B cell (primary cell): ENCODE measurements at regions not wholly inside any gene's neighbourhood (a gene's known extent, or its start where the extent isn't known, plus 50 kb on each side); places are given as distances from the start of the nearest gene placed in this dataset.

Experiments
- ATAC-seq: fragments of 200-7000 bp; cut with Tn5 transposase; one replicate; pipeline ENCODE4 v1.10.0; 2021; ENCODE audit warnings: low read depth, mild to moderate bottlenecking, moderate number of reproducible peaks, moderate library complexity
- CTCF ChIA-PET: fragments of 350-600 bp; sonication (Branson Sonifier 250); formaldehyde crosslinking; loops from one replicate; lab custom pipeline; 2021; ENCODE audit warnings: antibody characterized with exemption, inconsistent platforms; lab: Charles Lee
- POLR2A ChIA-PET: fragments of 350-600 bp; sonication (Branson Sonifier 250); formaldehyde crosslinking; loops from one replicate; lab custom pipeline; 2021; ENCODE audit warnings: antibody characterized with exemption; lab: Charles Lee
- DNase-seq: peaks from one replicate; pipeline ENCODE4 v3.0.0; 2013
- H2AFZ ChIP-seq: 2 replicates; pipeline ENCODE4 v1.6.1; 2012; ENCODE audit warnings: mild to moderate bottlenecking, low read depth, low read length; ENCODE audit not compliant: insufficient read depth, poor library complexity, severe bottlenecking
- H3K27ac ChIP-seq, 2 donors: 1 replicate in 1 of 2; 2 replicates in 1 of 2; pipeline ENCODE4 v1.5.1; 2012 to 2013; ENCODE audit warnings: low read length in 2 of 2, mild to moderate bottlenecking in 2 of 2, moderate library complexity in 1 of 2
- H3K27me3 ChIP-seq, 4 experiments: fragments of 200-600 bp in 1 of 4; sonication (generic) in 1 of 4; replicated peaks in 1 of 4; 1 replicate in 2 of 4; 2 replicates in 2 of 4; pipeline versions ENCODE4 v1.6.1 to v1.7.0; 2013 to 2016; ENCODE audit warnings: low read length in 3 of 4, mild to moderate bottlenecking in 2 of 4, mixed read lengths in 1 of 4, moderate library complexity in 1 of 4; ENCODE audit not compliant: insufficient read depth in 4 of 4, control insufficient read depth in 3 of 4; ENCODE audit errors: control extremely low read depth in 1 of 4
- H3K36me3 ChIP-seq, 2 experiments: replicated peaks in 1 of 2; 1 replicate in 1 of 2; 2 replicates in 1 of 2; pipeline versions ENCODE4 v1.6.1 to v1.7.1; 2013; ENCODE audit warnings: low read length in 1 of 2; ENCODE audit not compliant: insufficient read depth in 2 of 2, control insufficient read depth in 1 of 2; ENCODE audit errors: control extremely low read depth in 1 of 2, extremely low read depth in 1 of 2
- H3K4me1 ChIP-seq, 2 donors: fragments of 200-600 bp in 1 of 2; sonication (generic) in 1 of 2; 1 replicate in 1 of 2; 2 replicates in 1 of 2; pipeline versions ENCODE4 v1.5.1 to v1.6.1; 2013 to 2017; ENCODE audit warnings: low read length in 2 of 2; ENCODE audit not compliant: control insufficient read depth in 2 of 2, insufficient read depth in 2 of 2
- H3K4me2 ChIP-seq: replicated peaks from 2 replicates; pipeline ENCODE3; 2012; ENCODE audit warnings: mild to moderate bottlenecking, low read depth, low read length; ENCODE audit not compliant: poor library complexity, severe bottlenecking
- H3K4me3 ChIP-seq, 5 experiments: fragments of 200-600 bp in 1 of 5; sonication (generic) in 1 of 5; 1 replicate in 3 of 5; 2 replicates in 2 of 5; pipeline versions ENCODE4 v1.5.1 to v1.7.0; 2011 to 2016; ENCODE audit warnings: low read length in 4 of 5, mild to moderate bottlenecking in 4 of 5, low read depth in 2 of 5, control low read depth in 1 of 5, moderate library complexity in 1 of 5; ENCODE audit not compliant: insufficient read depth in 1 of 5; ENCODE audit errors: control extremely low read depth in 1 of 5, extremely low read depth in 1 of 5
- H3K79me2 ChIP-seq: fragments of 200-600 bp; sonication (generic); one replicate; pipeline ENCODE4 v1.6.0; 2016; ENCODE audit warnings: low read length; ENCODE audit not compliant: control insufficient read depth, insufficient read depth
- H3K9ac ChIP-seq: fragments of 200-600 bp; sonication (generic); 2 replicates; pipeline ENCODE4 v1.6.1; 2017; ENCODE audit warnings: mild to moderate bottlenecking, low read length, moderate library complexity
- H3K9me3 ChIP-seq, 3 donors: one replicate each; pipeline versions ENCODE4 v1.6.1 to v1.7.1; 2013; ENCODE audit warnings: low read length in 2 of 3; ENCODE audit not compliant: control insufficient read depth in 2 of 3, insufficient read depth in 1 of 3; ENCODE audit errors: control extremely low read depth in 1 of 3
- H4K20me1 ChIP-seq: 2 replicates; pipeline ENCODE4 v1.6.0; 2012; ENCODE audit warnings: mild to moderate bottlenecking, low read length; ENCODE audit not compliant: insufficient read depth, control insufficient read depth, poor library complexity, severe bottlenecking
- H3K27ac Mint-ChIP-seq: one replicate; pipeline ENCODE4 v1.8.0; 2021; ENCODE audit warnings: mixed read lengths
- H3K27me3 Mint-ChIP-seq: one replicate; pipeline ENCODE4 v1.8.0; 2021; ENCODE audit warnings: mixed read lengths
- H3K4me1 Mint-ChIP-seq: one replicate; pipeline ENCODE4 v1.8.0; 2021; ENCODE audit warnings: mixed read lengths
- H3K4me3 Mint-ChIP-seq: one replicate; pipeline ENCODE4 v1.8.0; 2021; ENCODE audit warnings: mixed read lengths
- H3K9me3 Mint-ChIP-seq: one replicate; pipeline ENCODE4 v1.8.0; 2022; ENCODE audit warnings: mixed read lengths; ENCODE audit not compliant: insufficient read depth
- CTCF ChIP-seq: fragments of 200-600 bp; IDR thresholded peaks from one replicate; pipeline ENCODE4 v1.8.0; 2022; ENCODE audit warnings: antibody characterized with exemption, mild to moderate bottlenecking
- EZH2 ChIP-seq: IDR thresholded peaks from 2 replicates; pipeline ENCODE4 v1.6.1; 2012; ENCODE audit warnings: borderline replicate concordance, low read depth, mild to moderate bottlenecking, moderate library complexity, low read length; ENCODE audit not compliant: insufficient read depth, poor library complexity, severe bottlenecking
- WGBS: methylation state at CpG from one replicate; pipeline ENCODE4 v1.1.5; 2013; ENCODE audit warnings: missing lambda C conversion rate; ENCODE audit not compliant: insufficient coverage; 5-methylcytosine and 5-hydroxymethylcytosine counted together
- intact Hi-C: fragments of 100-400 bp; cut with micrococcal nuclease; formaldehyde crosslinking; loops from one replicate; pipeline ENCODE4 v1.10.0; 2022

DNA sequence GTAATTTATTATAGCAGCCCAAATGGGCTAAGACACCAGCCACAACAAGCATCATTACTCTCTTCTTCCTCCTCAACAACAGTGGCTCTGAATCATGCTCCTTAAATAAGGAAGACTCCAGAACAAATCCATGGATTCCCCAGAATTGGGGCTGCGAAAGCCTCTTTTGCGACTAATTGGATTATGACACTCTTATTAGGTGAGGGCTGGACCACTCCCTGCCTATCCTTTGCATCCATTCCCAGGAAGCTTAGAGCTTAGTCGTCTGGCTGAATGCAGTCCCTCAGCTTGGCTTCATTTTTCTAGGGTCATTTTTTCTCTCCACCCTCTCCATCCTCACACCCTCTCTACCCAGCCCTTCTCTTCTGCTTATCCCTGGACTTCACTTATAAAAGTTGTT lies 227.7 kb downstream of the ZNF621 start:
- ChIA-PET CTCF (no interaction called here), POLR2A (no interaction called here)
- Histone ChIP-seq H2AFZ (no peak overlapping the region), H3K4me2 (no peak overlapping the region), H3K36me3 (no peaks in the 10 kb centered on the region), H3K9me3 (peaks cover 0 to 1% (median 0%) of the 10 kb centered on the region in 3 donors), H3K79me2 (no peaks in the 10 kb centered on the region), H3K4me1 (no peaks in the 10 kb centered on the region), H3K4me3 (no peak overlapping the region), H3K27ac (no peak overlapping the region), H3K27me3 (no peaks in the 10 kb centered on the region), H3K9ac (no peak overlapping the region), H4K20me1 (no peaks in the 10 kb centered on the region)
- peaks cover 8% of the 10 kb centered on the region for H3K27me3 Mint-ChIP-seq
- no peak overlapping the region for H3K27ac Mint-ChIP-seq
- TF ChIP-seq EZH2 (no peak), CTCF (no peak)
- no peaks in the 10 kb centered on the region for H3K9me3 Mint-ChIP-seq
- 93% methylated on average over 2 of the region's 3 CpGs for WGBS
- ATAC-seq (no peak), DNase-seq (no peak)
- intact Hi-C loops: no loop called here
- H3K4me1 Mint-ChIP-seq: no peaks in the 10 kb centered on the region
- H3K4me3 Mint-ChIP-seq: no peak overlapping the region

- intact Hi-C loops: no loop called here
- H4K20me1 ChIP-seq: no peaks in the 10 kb centered on the region
- no peaks in the 10 kb centered on the region for H3K79me2 ChIP-seq
- Mint-ChIP-seq H3K4me3 (no peak overlapping the region), H3K27me3 (peaks cover 8% of the 10 kb centered on the region), H3K4me1 (no peaks in the 10 kb centered on the region), H3K9me3 (no peaks in the 10 kb centered on the region), H3K27ac (no peak overlapping the region)
- no peak for ATAC-seq
- no peak overlapping the region for H3K27ac ChIP-seq
- no peak for TF ChIP-seq CTCF
- TF ChIP-seq EZH2: no peak
- H3K9ac ChIP-seq: no peak overlapping the region
- H3K27me3 ChIP-seq: no peaks in the 10 kb centered on the region
- no peak for DNase-seq
- H3K9me3 ChIP-seq: peaks cover 0 to 1% (median 0%) of the 10 kb centered on the region in 3 donors
- H3K4me2 ChIP-seq: no peak overlapping the region
- H2AFZ ChIP-seq: no peak overlapping the region
- ChIA-PET CTCF (no interaction called here), POLR2A (no interaction called here)
- H3K4me3 ChIP-seq: no peak overlapping the region
- no peaks in the 10 kb centered on the region for H3K4me1 ChIP-seq
- no peaks in the 10 kb centered on the region for H3K36me3 ChIP-seq
Observed at GRCh38 chr3:40753291-40753770, 228.6 kb downstream of the ZNF621 start.
